ENCODE measurements at regions not wholly inside any gene's neighbourhood (a gene's known extent, or its start where the extent isn't known, plus 50 kb on each side); places are given as distances from the start of the nearest gene placed in this dataset.

DNA sequence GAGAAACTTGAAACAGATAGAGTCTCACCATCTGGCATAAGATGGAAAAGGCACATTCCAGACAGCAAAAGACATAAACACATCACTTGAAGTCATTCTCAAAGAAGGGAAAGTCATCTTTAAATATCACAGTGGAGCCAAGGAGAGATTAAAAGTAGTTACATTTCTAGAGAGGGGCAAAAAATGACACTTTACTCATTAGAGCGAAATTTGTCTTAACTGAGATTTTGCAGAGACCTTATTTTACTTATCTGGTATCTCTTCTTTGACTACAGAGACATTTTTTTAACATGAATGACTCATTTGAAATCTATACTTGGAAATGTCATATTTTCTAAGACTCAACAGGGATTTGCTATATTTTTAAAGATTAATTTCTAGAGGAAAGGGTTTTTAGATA lies 339.0 kb upstream of the KIF2B start:
- Histone ChIP-seq H3K27ac (ENCODE audit: low read depth in 1 of 2, low read length in 2 of 2) (no peak overlapping the region), H3K9ac (ENCODE audit: insufficient read depth, low read length, poor library complexity, severe bottlenecking) (no peak overlapping the region), H3K4me3 (replicated peaks in 1 of 3; ENCODE audit: low read depth in 2 of 3, low read length in 3 of 3) (no peak overlapping the region), H3K4me1 (ENCODE audit: control insufficient read depth in 1 of 2, insufficient read depth in 2 of 2, low read length in 2 of 2) (no peaks in the 10 kb centered on the region), H3K4me2 (replicated peaks; ENCODE audit: extremely low read depth, low read length, poor library complexity, severe bottlenecking) (no peak overlapping the region), H2AFZ (ENCODE audit: insufficient read depth, low read depth, low read length, poor library complexity, severe bottlenecking) (no peak overlapping the region), H4K20me1 (ENCODE audit: insufficient read depth, low read length) (no peaks in the 10 kb centered on the region), H3K9me3 (replicated peaks in 1 of 2; ENCODE audit: control insufficient read depth in 1 of 2, insufficient read depth in 1 of 2, low read length in 2 of 2) (peaks cover 0 to 4% of the 10 kb centered on the region in 2 donors), H3K27me3 (ENCODE audit: control insufficient read depth in 2 of 2, insufficient read depth in 2 of 2, low read length in 2 of 2) (no peaks in the 10 kb centered on the region), H3K36me3 (replicated peaks in 1 of 2; ENCODE audit: control insufficient read depth in 1 of 2, insufficient read depth in 2 of 2, low read length in 2 of 2) (no peaks in the 10 kb centered on the region), H3K79me2 (ENCODE audit: insufficient read depth, low read length) (no peaks in the 10 kb centered on the region)
- TF ChIP-seq, protein P1, sequence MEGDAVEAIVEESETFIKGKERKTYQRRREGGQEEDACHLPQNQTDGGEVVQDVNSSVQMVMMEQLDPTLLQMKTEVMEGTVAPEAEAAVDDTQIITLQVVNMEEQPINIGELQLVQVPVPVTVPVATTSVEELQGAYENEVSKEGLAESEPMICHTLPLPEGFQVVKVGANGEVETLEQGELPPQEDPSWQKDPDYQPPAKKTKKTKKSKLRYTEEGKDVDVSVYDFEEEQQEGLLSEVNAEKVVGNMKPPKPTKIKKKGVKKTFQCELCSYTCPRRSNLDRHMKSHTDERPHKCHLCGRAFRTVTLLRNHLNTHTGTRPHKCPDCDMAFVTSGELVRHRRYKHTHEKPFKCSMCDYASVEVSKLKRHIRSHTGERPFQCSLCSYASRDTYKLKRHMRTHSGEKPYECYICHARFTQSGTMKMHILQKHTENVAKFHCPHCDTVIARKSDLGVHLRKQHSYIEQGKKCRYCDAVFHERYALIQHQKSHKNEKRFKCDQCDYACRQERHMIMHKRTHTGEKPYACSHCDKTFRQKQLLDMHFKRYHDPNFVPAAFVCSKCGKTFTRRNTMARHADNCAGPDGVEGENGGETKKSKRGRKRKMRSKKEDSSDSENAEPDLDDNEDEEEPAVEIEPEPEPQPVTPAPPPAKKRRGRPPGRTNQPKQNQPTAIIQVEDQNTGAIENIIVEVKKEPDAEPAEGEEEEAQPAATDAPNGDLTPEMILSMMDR (IDR thresholded peaks at IDR 0.05), result no peak
- no peaks in the 10 kb centered on the region for H3K4me1 Mint-ChIP-seq
- WGBS (ENCODE audit: insufficient coverage), result no CpG with 5 or more reads among the region's 1 CpG
- peaks cover 0 to 2% (median 0%) of the 10 kb centered on the region in 3 donors for H3K27me3 Mint-ChIP-seq (ENCODE audit: low read depth in 3 of 3)
- H3K9me3 Mint-ChIP-seq, result peaks cover 0 to 6% (median 2%) of the 10 kb centered on the region in 7 donors
- H3K27ac Mint-ChIP-seq, result no peak overlapping the region
- intact Hi-C loops (cut with micrococcal nuclease), result no loop called here
- no peaks in the 10 kb centered on the region for H3K36me3 Mint-ChIP-seq
- no peak for DNase-seq
- H3K4me3 Mint-ChIP-seq, result no peak overlapping the region

DNA sequence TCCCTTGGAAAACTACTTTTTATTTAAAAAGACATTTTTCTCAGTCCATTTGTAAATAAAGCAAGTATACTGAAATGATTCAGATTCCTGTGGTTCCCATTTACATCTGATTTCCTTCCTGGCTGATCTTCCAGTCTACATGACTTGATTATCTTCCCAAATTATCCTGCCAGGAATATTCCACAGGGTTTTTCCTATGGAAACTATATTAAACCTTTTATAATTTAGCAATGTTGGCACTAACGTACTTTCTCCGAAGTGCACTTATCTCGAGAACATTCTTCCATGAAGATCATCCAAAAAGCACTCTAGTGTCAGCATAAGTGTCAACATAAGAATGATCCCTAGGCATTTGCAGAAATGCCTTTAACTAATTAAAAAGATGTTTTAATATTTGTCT lies 347.7 kb upstream of the KIF2B start:
- no peak overlapping the region for H3K4me3 Mint-ChIP-seq
- no peaks in the 10 kb centered on the region for H3K4me1 ChIP-seq (ENCODE audit: control insufficient read depth in 1 of 2, insufficient read depth in 2 of 2, low read length in 2 of 2)
- H2AFZ ChIP-seq (ENCODE audit: insufficient read depth, low read depth, low read length, poor library complexity, severe bottlenecking), result no peak overlapping the region
- H3K36me3 Mint-ChIP-seq, result no peaks in the 10 kb centered on the region
- DNase-seq, result no peak
- no CpG with 5 or more reads among the region's 3 CpGs for WGBS (ENCODE audit: insufficient coverage)
- no peaks in the 10 kb centered on the region for H3K79me2 ChIP-seq (ENCODE audit: insufficient read depth, low read length)
- H3K4me2 ChIP-seq (replicated peaks; ENCODE audit: extremely low read depth, low read length, poor library complexity, severe bottlenecking), result no peak overlapping the region
- no peaks in the 10 kb centered on the region for H3K27me3 ChIP-seq (ENCODE audit: control insufficient read depth in 2 of 2, insufficient read depth in 2 of 2, low read length in 2 of 2)
- no peaks in the 10 kb centered on the region for H3K4me1 Mint-ChIP-seq
- no peak overlapping the region for H3K27ac Mint-ChIP-seq
- no peak overlapping the region for H3K4me3 ChIP-seq (replicated peaks in 1 of 3; ENCODE audit: low read depth in 2 of 3, low read length in 3 of 3)
- peaks cover 0 to 2% (median 0%) of the 10 kb centered on the region in 3 donors for H3K27me3 Mint-ChIP-seq (ENCODE audit: low read depth in 3 of 3)
- intact Hi-C loops (cut with micrococcal nuclease), result no loop called here
- peaks cover 0 to 4% (median 0%) of the 10 kb centered on the region in 7 donors for H3K9me3 Mint-ChIP-seq
- no peak overlapping the region for H3K27ac ChIP-seq (ENCODE audit: low read depth in 1 of 2, low read length in 2 of 2)
- TF ChIP-seq, protein P1 (IDR thresholded peaks at IDR 0.05), result no peak
- no peaks in the 10 kb centered on the region for H4K20me1 ChIP-seq (ENCODE audit: insufficient read depth, low read length)
- no peak overlapping the region for H3K9ac ChIP-seq (ENCODE audit: insufficient read depth, low read length, poor library complexity, severe bottlenecking)
- no peaks in the 10 kb centered on the region for H3K36me3 ChIP-seq (replicated peaks in 1 of 2; ENCODE audit: control insufficient read depth in 1 of 2, insufficient read depth in 2 of 2, low read length in 2 of 2)
- H3K9me3 ChIP-seq (replicated peaks in 1 of 2; ENCODE audit: control insufficient read depth in 1 of 2, insufficient read depth in 1 of 2, low read length in 2 of 2), result no peaks in the 10 kb centered on the region
